Ovary (tissue), 3 donors: ENCODE measurements at regions not wholly inside any gene's neighbourhood (a gene's known extent, or its start where the extent isn't known, plus 50 kb on each side); places are given as distances from the start of the nearest gene placed in this dataset.

Source experiments
- POLR2A ChIP-seq: fragments of 450-650 bp; IDR thresholded peaks from one replicate; pipeline ENCODE4 v1.6.1; 2017; ENCODE audit warnings: antibody characterized with exemption, mild to moderate bottlenecking, moderate library complexity
- TF ChIP-seq, protein P1 (sequence below), 3 donors: fragments of 450-650 bp in 2 of 3; fragments of 200-600 bp in 1 of 3; IDR thresholded peaks; one replicate each; pipeline versions ENCODE4 v1.5.1 to v1.8.0; 2016 to 2022; ENCODE audit warnings: antibody characterized with exemption in 3 of 3, mild to moderate bottlenecking in 1 of 3
- donor health status: DM: no; HTN: no; CAD: no.

DNA sequence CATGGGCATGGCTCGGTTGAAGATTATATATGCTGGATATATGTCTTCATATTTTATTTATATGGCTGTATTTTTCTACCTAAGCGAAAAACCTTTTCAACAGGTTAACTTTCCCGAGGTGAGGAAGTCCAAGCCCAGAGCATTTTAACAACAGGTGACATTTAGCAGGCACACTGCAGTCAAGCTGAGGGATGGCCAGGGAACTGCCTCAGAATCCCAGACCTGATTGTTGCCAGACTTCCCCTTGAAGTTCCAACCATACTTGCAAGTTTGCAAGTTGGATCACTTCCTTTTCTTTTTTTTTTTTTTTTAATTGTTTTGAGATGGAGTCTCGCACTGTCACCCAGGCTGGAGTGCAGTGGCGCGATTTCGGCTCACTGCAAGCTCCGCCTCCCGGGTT, 166.0 kb upstream of the FRMD6 start:
- TF ChIP-seq, protein P1, sequence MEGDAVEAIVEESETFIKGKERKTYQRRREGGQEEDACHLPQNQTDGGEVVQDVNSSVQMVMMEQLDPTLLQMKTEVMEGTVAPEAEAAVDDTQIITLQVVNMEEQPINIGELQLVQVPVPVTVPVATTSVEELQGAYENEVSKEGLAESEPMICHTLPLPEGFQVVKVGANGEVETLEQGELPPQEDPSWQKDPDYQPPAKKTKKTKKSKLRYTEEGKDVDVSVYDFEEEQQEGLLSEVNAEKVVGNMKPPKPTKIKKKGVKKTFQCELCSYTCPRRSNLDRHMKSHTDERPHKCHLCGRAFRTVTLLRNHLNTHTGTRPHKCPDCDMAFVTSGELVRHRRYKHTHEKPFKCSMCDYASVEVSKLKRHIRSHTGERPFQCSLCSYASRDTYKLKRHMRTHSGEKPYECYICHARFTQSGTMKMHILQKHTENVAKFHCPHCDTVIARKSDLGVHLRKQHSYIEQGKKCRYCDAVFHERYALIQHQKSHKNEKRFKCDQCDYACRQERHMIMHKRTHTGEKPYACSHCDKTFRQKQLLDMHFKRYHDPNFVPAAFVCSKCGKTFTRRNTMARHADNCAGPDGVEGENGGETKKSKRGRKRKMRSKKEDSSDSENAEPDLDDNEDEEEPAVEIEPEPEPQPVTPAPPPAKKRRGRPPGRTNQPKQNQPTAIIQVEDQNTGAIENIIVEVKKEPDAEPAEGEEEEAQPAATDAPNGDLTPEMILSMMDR (IDR thresholded peaks at IDR 0.05) = no peak
- TF ChIP-seq POLR2A = no peak
